ENCODE measurements at regions not wholly inside any gene's neighbourhood (a gene's known extent, or its start where the extent isn't known, plus 50 kb on each side); places are given as distances from the start of the nearest gene placed in this dataset.
"Not testable (repeated sequence)": the region's sequence is repeated elsewhere in the genome, so short reads cannot be mapped to it uniquely, and the experiment has no call there.

- no peak overlapping the region for H3K4me2 ChIP-seq
- no peak for TF ChIP-seq CTCF (conservative IDR thresholded peaks at IDR 0.05; ENCODE audit: low read depth, low read length)
Observed at GRCh38 chr2:140086964-140087363, 1306.8 kb upstream of the NXPH2 start.

GRCh38 chr2:140085674-140086073, 1305.5 kb upstream of the NXPH2 start:
- H2AFZ ChIP-seq (ENCODE audit: low read depth) = no peak overlapping the region
- no peak overlapping the region for H3K27ac ChIP-seq
- H3K4me2 ChIP-seq = no peak overlapping the region
- H3K36me3 ChIP-seq (ENCODE audit: insufficient read depth) = no peaks in the 10 kb centered on the region
- no peak overlapping the region for H3K4me3 ChIP-seq (IDR thresholded peaks at IDR 0.05; ENCODE audit: insufficient read depth, low read depth, low read length)
- H4K20me1 ChIP-seq (ENCODE audit: insufficient read depth) = no peaks in the 10 kb centered on the region
- no peaks in the 10 kb centered on the region for H3K27me3 ChIP-seq (ENCODE audit: insufficient read depth, low read depth)
- H3K9ac ChIP-seq = no peak overlapping the region
- H3K4me1 ChIP-seq (ENCODE audit: low read depth, poor library complexity, severe bottlenecking) = no peaks in the 10 kb centered on the region
- no peaks in the 10 kb centered on the region for H3K79me2 ChIP-seq (ENCODE audit: insufficient read depth, low read depth)
- no peak for TF ChIP-seq CTCF (conservative IDR thresholded peaks at IDR 0.05; ENCODE audit: low read depth, low read length)

More at GRCh38 chr2:140086964-140087363, 1306.8 kb upstream of the NXPH2 start:
- H3K36me3 ChIP-seq (ENCODE audit: insufficient read depth) = no peaks in the 10 kb centered on the region
- no peak overlapping the region for H3K27ac ChIP-seq
- H3K27me3 ChIP-seq (ENCODE audit: insufficient read depth, low read depth) = no peaks in the 10 kb centered on the region
- H4K20me1 ChIP-seq (ENCODE audit: insufficient read depth) = no peaks in the 10 kb centered on the region
- no peak overlapping the region for H3K9ac ChIP-seq
- H2AFZ ChIP-seq (ENCODE audit: low read depth) = no peak overlapping the region
- no peaks in the 10 kb centered on the region for H3K79me2 ChIP-seq (ENCODE audit: insufficient read depth, low read depth)
- no peak overlapping the region for H3K4me3 ChIP-seq (IDR thresholded peaks at IDR 0.05; ENCODE audit: insufficient read depth, low read depth, low read length)
- no peaks in the 10 kb centered on the region for H3K4me1 ChIP-seq (ENCODE audit: low read depth, poor library complexity, severe bottlenecking)

- Histone ChIP-seq H3K79me2 (ENCODE audit: insufficient read depth, low read depth) (no peaks in the 10 kb centered on the region), H3K9ac (no peak overlapping the region), H3K4me3 (IDR thresholded peaks at IDR 0.05; ENCODE audit: insufficient read depth, low read depth, low read length) (no peak overlapping the region), H3K36me3 (ENCODE audit: insufficient read depth) (no peaks in the 10 kb centered on the region), H3K27ac (no peak overlapping the region), H3K27me3 (ENCODE audit: insufficient read depth, low read depth) (no peaks in the 10 kb centered on the region), H2AFZ (ENCODE audit: low read depth) (no peak overlapping the region), H3K4me1 (ENCODE audit: low read depth, poor library complexity, severe bottlenecking) (no peaks in the 10 kb centered on the region), H4K20me1 (ENCODE audit: insufficient read depth) (no peaks in the 10 kb centered on the region), H3K4me2 (no peak overlapping the region)
- no peak for TF ChIP-seq CTCF (conservative IDR thresholded peaks at IDR 0.05; ENCODE audit: low read depth, low read length)
Observed at GRCh38 chr2:140079038-140079437, 1298.8 kb upstream of the NXPH2 start.

- Histone ChIP-seq H3K4me2 (no peak overlapping the region), H2AFZ (ENCODE audit: low read depth) (no peak overlapping the region), H3K4me1 (ENCODE audit: low read depth, poor library complexity, severe bottlenecking) (no peaks in the 10 kb centered on the region), H3K27ac (no peak overlapping the region), H3K36me3 (ENCODE audit: insufficient read depth) (no peaks in the 10 kb centered on the region), H3K9ac (no peak overlapping the region), H3K79me2 (ENCODE audit: insufficient read depth, low read depth) (no peaks in the 10 kb centered on the region), H3K4me3 (IDR thresholded peaks at IDR 0.05; ENCODE audit: insufficient read depth, low read depth, low read length) (no peak overlapping the region), H3K27me3 (ENCODE audit: insufficient read depth, low read depth) (no peaks in the 10 kb centered on the region), H4K20me1 (ENCODE audit: insufficient read depth) (no peaks in the 10 kb centered on the region)
- TF ChIP-seq CTCF (conservative IDR thresholded peaks at IDR 0.05; ENCODE audit: low read depth, low read length) = no peak
Observed at GRCh38 chr2:140076164-140076563, 1296.0 kb upstream of the NXPH2 start.

GRCh38 chr2:140073763-140074162, 1293.6 kb upstream of the NXPH2 start:
- not testable (repeated sequence) for H2AFZ ChIP-seq (ENCODE audit: low read depth); H3K4me3 ChIP-seq (IDR thresholded peaks at IDR 0.05; ENCODE audit: insufficient read depth, low read depth, low read length); H3K27ac ChIP-seq; H3K4me2 ChIP-seq; H3K36me3 ChIP-seq (ENCODE audit: insufficient read depth); H4K20me1 ChIP-seq (ENCODE audit: insufficient read depth); H3K9ac ChIP-seq; H3K79me2 ChIP-seq (ENCODE audit: insufficient read depth, low read depth); H3K4me1 ChIP-seq (ENCODE audit: low read depth, poor library complexity, severe bottlenecking); H3K27me3 ChIP-seq (ENCODE audit: insufficient read depth, low read depth)
